IMR-90 (cell line): ENCODE measurements at regions not wholly inside any gene's neighbourhood (a gene's known extent, or its start where the extent isn't known, plus 50 kb on each side); places are given as distances from the start of the nearest gene placed in this dataset.

Source experiments
- ATAC-seq: fragments of 200-7000 bp; cut with Tn5 transposase; 2 replicates; pipeline ENCODE4 v1.9.1; 2020; ENCODE audit warnings: low read depth, mild to moderate bottlenecking, moderate library complexity
- BruUV-seq: library from RNA; stranded (reverse); fragments of 400-500 nt; replicated peaks from 2 replicates; lab custom pipeline; 2021; lab: Mats Ljungman, UMichigan
- CTCF ChIA-PET: fragments of 300-600 bp; formaldehyde crosslinking; extraction: SDS; loops from one replicate; lab custom pipeline; 2021; ENCODE audit warnings: antibody characterized with exemption; lab: Yijun Ruan, JAX
- POLR2A ChIA-PET: fragments of 300-600 bp; sonication (Branson Sonifier 250); formaldehyde crosslinking; loops from one replicate; lab custom pipeline; 2022; ENCODE audit warnings: antibody characterized with exemption; ENCODE audit not compliant: unreplicated experiment; lab: Charles Lee
- DNase-seq: peaks from one replicate; pipeline ENCODE4 v3.0.0; 2013
- H2AFZ ChIP-seq: replicated peaks from 2 replicates; pipeline ENCODE3; 2013; ENCODE audit warnings: low read length, mild to moderate bottlenecking; ENCODE audit not compliant: poor library complexity
- H2AK5ac ChIP-seq: 2 replicates; pipeline ENCODE4 v1.6.1; 2013; ENCODE audit warnings: low read depth, low read length, inconsistent platforms
- H2AK9ac ChIP-seq: replicated peaks from 2 replicates; pipeline ENCODE3; 2013; ENCODE audit warnings: mild to moderate bottlenecking, low read depth, low read length, moderate library complexity; ENCODE audit not compliant: poor library complexity
- H2BK120ac ChIP-seq: 2 replicates; pipeline ENCODE4 v1.6.1; 2013; ENCODE audit warnings: low read depth, low read length, inconsistent platforms
- H2BK15ac ChIP-seq: 3 replicates; pipeline ENCODE4 v1.6.1; 2013; ENCODE audit warnings: low read depth, low read length, inconsistent platforms
- H2BK20ac ChIP-seq: 2 replicates; pipeline ENCODE4 v1.6.1; 2013; ENCODE audit warnings: low read depth, mild to moderate bottlenecking, inconsistent platforms, low read length, moderate library complexity
- H2BK5ac ChIP-seq: 2 replicates; pipeline ENCODE4 v1.6.1; 2013; ENCODE audit warnings: mild to moderate bottlenecking, low read depth, low read length, inconsistent platforms; ENCODE audit not compliant: poor library complexity, severe bottlenecking
- H3K14ac ChIP-seq: replicated peaks from 2 replicates; pipeline ENCODE4 v1.6.1; 2013; ENCODE audit warnings: low read depth, low read length, inconsistent platforms
- H3K18ac ChIP-seq: 2 replicates; pipeline ENCODE4 v1.6.1; 2013; ENCODE audit warnings: low read depth, low read length, control low read depth
- H3K23ac ChIP-seq: 2 replicates; pipeline ENCODE4 v1.6.1; 2013; ENCODE audit warnings: low read depth, low read length, inconsistent platforms
- H3K27ac ChIP-seq: 2 replicates; pipeline ENCODE4 v1.5.1; 2013; ENCODE audit warnings: mild to moderate bottlenecking, control low read depth, low read length; ENCODE audit not compliant: insufficient read depth
- H3K27me3 ChIP-seq: 2 replicates; pipeline ENCODE4 v1.6.1; 2013; ENCODE audit warnings: low read length; ENCODE audit not compliant: control insufficient read depth, insufficient read depth
- H3K36me3 ChIP-seq: 2 replicates; pipeline ENCODE4 v1.6.1; 2013; ENCODE audit warnings: low read length, mixed read lengths; ENCODE audit not compliant: control insufficient read depth, insufficient read depth
- H3K4ac ChIP-seq: 2 replicates; pipeline ENCODE4 v1.6.1; 2013; ENCODE audit warnings: low read depth, low read length, inconsistent platforms
- H3K4me1 ChIP-seq: 2 replicates; pipeline ENCODE4 v1.6.1; 2013; ENCODE audit warnings: low read length, mixed read lengths; ENCODE audit not compliant: control insufficient read depth, insufficient read depth
- H3K4me2 ChIP-seq: 2 replicates; pipeline ENCODE4 v1.6.1; 2013; ENCODE audit warnings: low read depth, mild to moderate bottlenecking, control low read depth, low read length, moderate library complexity
- H3K4me3 ChIP-seq: 2 replicates; pipeline ENCODE4 v1.5.1; 2013; ENCODE audit warnings: low read depth, mild to moderate bottlenecking, control low read depth, low read length, moderate library complexity; ENCODE audit not compliant: insufficient read depth
- H3K56ac ChIP-seq: 2 replicates; pipeline ENCODE4 v1.6.1; 2013; ENCODE audit warnings: low read length, inconsistent platforms; ENCODE audit not compliant: insufficient read depth; ENCODE audit errors: extremely low read depth
- H3K79me1 ChIP-seq, 2 experiments: 2 replicates each; pipeline ENCODE4 v1.6.1; 2013; ENCODE audit warnings: low read length in 2 of 2, inconsistent platforms in 1 of 2, low read depth in 1 of 2
- H3K9ac ChIP-seq: 2 replicates; pipeline ENCODE4 v1.6.1; 2013; ENCODE audit warnings: low read depth, low read length, control low read depth
- H3K9me1 ChIP-seq: 2 replicates; pipeline ENCODE4 v1.6.1; 2013; ENCODE audit warnings: low read length, inconsistent platforms; ENCODE audit not compliant: insufficient read depth
- H3K9me3 ChIP-seq: 2 replicates; pipeline ENCODE4 v1.6.1; 2013; ENCODE audit warnings: low read length; ENCODE audit not compliant: control insufficient read depth, insufficient read depth
- H4K20me1 ChIP-seq: 2 replicates; pipeline ENCODE4 v1.6.1; 2013; ENCODE audit warnings: low read length, inconsistent platforms; ENCODE audit not compliant: insufficient read depth
- H4K5ac ChIP-seq: 2 replicates; pipeline ENCODE4 v1.6.1; 2013; ENCODE audit warnings: mild to moderate bottlenecking, low read depth, low read length, control low read depth
- H4K8ac ChIP-seq, 2 experiments: 2 replicates each; pipeline ENCODE4 v1.6.1; 2013; ENCODE audit warnings: low read depth in 2 of 2, low read length in 2 of 2, control low read depth in 1 of 2, inconsistent platforms in 1 of 2
- H4K91ac ChIP-seq: 2 replicates; pipeline ENCODE4 v1.6.1; 2013; ENCODE audit warnings: low read depth, low read length, inconsistent platforms; ENCODE audit not compliant: insufficient read depth
- CHD1 ChIP-seq: IDR thresholded peaks from 2 replicates; pipeline ENCODE4 v1.6.1; 2012; ENCODE audit warnings: low read depth, low read length, improper control_type of control experiment
- FOS ChIP-seq: fragments of 150-350 bp; IDR thresholded peaks from 2 replicates; pipeline ENCODE4 v1.6.1; 2016; ENCODE audit warnings: low read depth, low read length
- MAFK ChIP-seq: IDR thresholded peaks from 2 replicates; pipeline ENCODE4 v1.6.1; 2012; ENCODE audit warnings: low read depth, low read length, improper control_type of control experiment
- MAZ ChIP-seq: IDR thresholded peaks from 2 replicates; pipeline ENCODE4 v1.6.1; 2012; ENCODE audit warnings: low read depth, mild to moderate bottlenecking, low read length, improper control_type of control experiment, moderate library complexity, borderline replicate concordance
- MXI1 ChIP-seq: IDR thresholded peaks from 2 replicates; pipeline ENCODE4 v1.6.1; 2012; ENCODE audit warnings: low read depth, mild to moderate bottlenecking, low read length, moderate library complexity, borderline replicate concordance
- NFE2L2 ChIP-seq: fragments of 150-350 bp; IDR thresholded peaks from 2 replicates; pipeline ENCODE4 v1.6.1; 2016; ENCODE audit warnings: low read depth, mild to moderate bottlenecking, low read length
- POLR2A ChIP-seq: IDR thresholded peaks from 2 replicates; pipeline ENCODE4 v1.6.1; 2012; ENCODE audit warnings: mild to moderate bottlenecking, low read depth, low read length
- RFX5 ChIP-seq: IDR thresholded peaks from 2 replicates; pipeline ENCODE4 v1.8.0; 2012; ENCODE audit warnings: low read depth, mild to moderate bottlenecking, low read length, moderate library complexity
- SMC3 ChIP-seq: fragments of 150-350 bp; IDR thresholded peaks from 2 replicates; pipeline ENCODE4 v1.6.1; 2016; ENCODE audit warnings: low read depth, mild to moderate bottlenecking, antibody characterized with exemption, low read length, moderate library complexity
- WGBS, 2 experiments: methylation state at CpG; one replicate each; pipeline versions ENCODE4 v1.1.5 to v1.1.7; 2013; ENCODE audit warnings: missing lambda C conversion rate in 2 of 2; ENCODE audit not compliant: insufficient read length in 1 of 2; ENCODE audit errors: extremely low coverage in 2 of 2; 5-methylcytosine and 5-hydroxymethylcytosine counted together
- dilution Hi-C: fragments of 300-500 bp; cut with HindIII; formaldehyde crosslinking; loops from one replicate; pipeline ENCODE4 v1.14.3; 2018; ENCODE audit warnings: low sequenced_read_pairs; ENCODE audit not compliant: unreplicated experiment
- in situ Hi-C: fragments of 300-500 bp; cut with MboI; formaldehyde crosslinking; loops from 3 replicates; pipeline ENCODE4 v1.14.3; 2019; ENCODE audit warnings: low sequenced_read_pairs, inconsistent platforms, mixed read lengths
- intact Hi-C: fragments of 100-400 bp; cut with micrococcal nuclease; formaldehyde crosslinking; loops from 2 replicates; pipeline ENCODE4 v1.10.0; 2022
- TF ChIP-seq, protein P1 (sequence below): fragments of 150-350 bp; IDR thresholded peaks from 2 replicates; pipeline ENCODE4 v1.6.1; 2017; ENCODE audit warnings: mild to moderate bottlenecking, antibody characterized with exemption, low read length, low read depth
- TF ChIP-seq, protein P2 (sequence below): fragments of 150-350 bp; IDR thresholded peaks from 2 replicates; pipeline ENCODE4 v1.6.1; 2016; ENCODE audit warnings: low read depth, mild to moderate bottlenecking, low read length, moderate library complexity, borderline replicate concordance
- TF ChIP-seq, protein P3 (sequence below): conservative IDR thresholded peaks from 2 replicates; pipeline ENCODE4 v1.5.1; 2012; ENCODE audit warnings: mild to moderate bottlenecking, low read depth, low read length, improper control_type of control experiment

DNA sequence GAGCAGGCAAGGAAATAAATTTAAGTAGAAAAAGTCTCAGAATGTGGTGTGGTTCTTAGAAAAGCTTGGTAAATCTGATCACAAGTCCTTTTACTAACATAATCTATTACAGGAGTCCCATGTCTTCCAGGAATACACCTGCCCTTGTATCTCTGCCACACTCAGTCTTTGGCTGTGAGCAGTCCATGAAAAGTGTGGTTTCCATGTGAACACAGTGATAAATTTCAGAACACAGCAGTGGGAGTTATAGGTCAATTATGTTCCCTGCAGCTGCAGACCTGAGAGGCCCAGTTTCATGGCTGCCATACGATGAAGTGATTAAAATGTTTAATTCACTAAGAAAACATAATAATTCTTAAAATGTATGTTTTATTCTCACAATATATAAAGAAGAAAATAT, 366.9 kb upstream of the STAC start:
- H3K4ac ChIP-seq, result no peak overlapping the region
- H3K79me1 ChIP-seq, result no peaks in the 10 kb centered on the region
- no peak overlapping the region for H4K91ac ChIP-seq
- WGBS, 2 experiments, result no CpG with 5 or more reads among the region's 1 CpG
- H3K9me1 ChIP-seq, result no peaks in the 10 kb centered on the region
- intact Hi-C loops (no loop called here), in situ Hi-C loops (no loop called here), dilution Hi-C loops (no loop called here)
- no peaks in the 10 kb centered on the region for H3K36me3 ChIP-seq
- H3K9me3 ChIP-seq, result no peaks in the 10 kb centered on the region
- H2AFZ ChIP-seq, result no peak overlapping the region
- no peak overlapping the region for H3K23ac ChIP-seq
- no peak overlapping the region for H4K8ac ChIP-seq
- H3K56ac ChIP-seq, result no peak overlapping the region
- no peak overlapping the region for H4K5ac ChIP-seq
- no peaks in the 10 kb centered on the region for H4K20me1 ChIP-seq
- no peak for DNase-seq
- no peak overlapping the region for H3K27ac ChIP-seq
- no peaks in the 10 kb centered on the region for H3K4me1 ChIP-seq
- no peaks in the 10 kb centered on the region for H3K27me3 ChIP-seq
- TF ChIP-seq MAZ (no peak), SMC3 (no peak), RFX5 (no peak), FOS (no peak), MXI1 (no peak), POLR2A (no peak), NFE2L2 (no peak), MAFK (no peak), CHD1 (no peak)
- TF ChIP-seq, protein P1, sequence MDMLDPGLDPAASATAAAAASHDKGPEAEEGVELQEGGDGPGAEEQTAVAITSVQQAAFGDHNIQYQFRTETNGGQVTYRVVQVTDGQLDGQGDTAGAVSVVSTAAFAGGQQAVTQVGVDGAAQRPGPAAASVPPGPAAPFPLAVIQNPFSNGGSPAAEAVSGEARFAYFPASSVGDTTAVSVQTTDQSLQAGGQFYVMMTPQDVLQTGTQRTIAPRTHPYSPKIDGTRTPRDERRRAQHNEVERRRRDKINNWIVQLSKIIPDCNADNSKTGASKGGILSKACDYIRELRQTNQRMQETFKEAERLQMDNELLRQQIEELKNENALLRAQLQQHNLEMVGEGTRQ, result no peak
- TF ChIP-seq, protein P2, sequence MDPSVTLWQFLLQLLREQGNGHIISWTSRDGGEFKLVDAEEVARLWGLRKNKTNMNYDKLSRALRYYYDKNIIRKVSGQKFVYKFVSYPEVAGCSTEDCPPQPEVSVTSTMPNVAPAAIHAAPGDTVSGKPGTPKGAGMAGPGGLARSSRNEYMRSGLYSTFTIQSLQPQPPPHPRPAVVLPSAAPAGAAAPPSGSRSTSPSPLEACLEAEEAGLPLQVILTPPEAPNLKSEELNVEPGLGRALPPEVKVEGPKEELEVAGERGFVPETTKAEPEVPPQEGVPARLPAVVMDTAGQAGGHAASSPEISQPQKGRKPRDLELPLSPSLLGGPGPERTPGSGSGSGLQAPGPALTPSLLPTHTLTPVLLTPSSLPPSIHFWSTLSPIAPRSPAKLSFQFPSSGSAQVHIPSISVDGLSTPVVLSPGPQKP, result no peak
- TF ChIP-seq, protein P3, sequence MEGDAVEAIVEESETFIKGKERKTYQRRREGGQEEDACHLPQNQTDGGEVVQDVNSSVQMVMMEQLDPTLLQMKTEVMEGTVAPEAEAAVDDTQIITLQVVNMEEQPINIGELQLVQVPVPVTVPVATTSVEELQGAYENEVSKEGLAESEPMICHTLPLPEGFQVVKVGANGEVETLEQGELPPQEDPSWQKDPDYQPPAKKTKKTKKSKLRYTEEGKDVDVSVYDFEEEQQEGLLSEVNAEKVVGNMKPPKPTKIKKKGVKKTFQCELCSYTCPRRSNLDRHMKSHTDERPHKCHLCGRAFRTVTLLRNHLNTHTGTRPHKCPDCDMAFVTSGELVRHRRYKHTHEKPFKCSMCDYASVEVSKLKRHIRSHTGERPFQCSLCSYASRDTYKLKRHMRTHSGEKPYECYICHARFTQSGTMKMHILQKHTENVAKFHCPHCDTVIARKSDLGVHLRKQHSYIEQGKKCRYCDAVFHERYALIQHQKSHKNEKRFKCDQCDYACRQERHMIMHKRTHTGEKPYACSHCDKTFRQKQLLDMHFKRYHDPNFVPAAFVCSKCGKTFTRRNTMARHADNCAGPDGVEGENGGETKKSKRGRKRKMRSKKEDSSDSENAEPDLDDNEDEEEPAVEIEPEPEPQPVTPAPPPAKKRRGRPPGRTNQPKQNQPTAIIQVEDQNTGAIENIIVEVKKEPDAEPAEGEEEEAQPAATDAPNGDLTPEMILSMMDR, result no peak
- H3K9ac ChIP-seq, result no peak overlapping the region
- no peak overlapping the region for H2AK5ac ChIP-seq
- no TSS peak for BruUV-seq
- H3K4me2 ChIP-seq, result no peak overlapping the region
- no peak overlapping the region for H2BK120ac ChIP-seq
- H2BK5ac ChIP-seq, result no peak overlapping the region
- POLR2A ChIA-PET, result no interaction called here
- no peak for ATAC-seq
- H3K4me3 ChIP-seq, result no peak overlapping the region
- CTCF ChIA-PET, result no interaction called here
- H3K14ac ChIP-seq, result no peak overlapping the region
- H3K18ac ChIP-seq, result no peak overlapping the region
- H2BK20ac ChIP-seq, result no peak overlapping the region
- no peak overlapping the region for H2BK15ac ChIP-seq
- no peak overlapping the region for H2AK9ac ChIP-seq
